ENCODE measurements at regions not wholly inside any gene's neighbourhood (a gene's known extent, or its start where the extent isn't known, plus 50 kb on each side); places are given as distances from the start of the nearest gene placed in this dataset.

DNA sequence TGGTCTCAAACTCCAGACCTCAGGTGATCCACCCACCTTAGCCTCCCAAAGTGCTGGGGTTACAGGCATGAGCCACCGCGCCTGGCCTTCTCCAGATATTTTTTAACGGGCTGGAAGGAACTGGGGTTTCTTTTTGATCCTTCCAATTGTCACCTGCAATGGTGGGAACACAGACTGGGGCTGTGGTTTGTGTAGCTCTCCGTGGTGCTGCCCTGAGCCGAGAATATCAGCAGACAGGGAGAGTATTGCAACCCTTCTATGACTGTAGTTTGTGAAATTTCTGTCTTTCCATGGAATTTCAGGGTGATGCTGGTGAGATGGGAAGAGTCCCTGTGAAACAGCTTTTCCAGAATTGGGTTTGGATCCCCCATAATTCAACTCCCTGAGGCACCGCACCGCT is 263.5 kb downstream of the ENGASE start:
- TF ChIP-seq CTCF (IDR thresholded peaks at IDR 0.05; ENCODE audit: control insufficient read depth, extremely low read depth, insufficient read depth): no peak
- DNase-seq (ENCODE audit: low read depth): no peak
- H3K4me3 ChIP-seq (ENCODE audit: low read depth, low read length): no peak overlapping the region

DNA sequence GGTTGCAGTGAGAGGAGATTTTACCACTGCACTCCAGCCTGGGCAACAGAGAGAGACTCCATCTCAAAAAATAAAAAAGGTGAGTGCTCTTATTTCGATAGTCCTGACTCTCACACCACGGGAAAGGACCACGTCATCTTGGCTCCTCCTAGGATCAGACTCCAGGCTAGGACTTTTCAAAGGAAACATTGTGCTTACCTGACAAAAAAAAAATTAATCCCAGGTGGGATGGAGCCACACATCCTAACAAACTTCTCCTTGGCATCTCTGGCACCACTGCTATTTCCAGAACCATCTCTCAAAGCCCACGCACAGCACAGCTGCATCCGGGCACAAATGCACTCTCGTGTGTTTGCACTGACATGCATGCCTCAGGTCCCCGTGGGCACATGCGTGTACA is 262.4 kb downstream of the ENGASE start:
- no peak overlapping the region for H3K4me3 ChIP-seq (ENCODE audit: low read depth, low read length)
- no peak for DNase-seq (ENCODE audit: low read depth)
- no peak for TF ChIP-seq CTCF (IDR thresholded peaks at IDR 0.05; ENCODE audit: control insufficient read depth, extremely low read depth, insufficient read depth)

GRCh38 chr17:79335456-79335855 is 260.8 kb downstream of the ENGASE start:
- no peak for TF ChIP-seq CTCF (IDR thresholded peaks at IDR 0.05; ENCODE audit: control insufficient read depth, extremely low read depth, insufficient read depth)
- no peak for DNase-seq (ENCODE audit: low read depth)
- H3K4me3 ChIP-seq (ENCODE audit: low read depth, low read length): no peak overlapping the region

DNA sequence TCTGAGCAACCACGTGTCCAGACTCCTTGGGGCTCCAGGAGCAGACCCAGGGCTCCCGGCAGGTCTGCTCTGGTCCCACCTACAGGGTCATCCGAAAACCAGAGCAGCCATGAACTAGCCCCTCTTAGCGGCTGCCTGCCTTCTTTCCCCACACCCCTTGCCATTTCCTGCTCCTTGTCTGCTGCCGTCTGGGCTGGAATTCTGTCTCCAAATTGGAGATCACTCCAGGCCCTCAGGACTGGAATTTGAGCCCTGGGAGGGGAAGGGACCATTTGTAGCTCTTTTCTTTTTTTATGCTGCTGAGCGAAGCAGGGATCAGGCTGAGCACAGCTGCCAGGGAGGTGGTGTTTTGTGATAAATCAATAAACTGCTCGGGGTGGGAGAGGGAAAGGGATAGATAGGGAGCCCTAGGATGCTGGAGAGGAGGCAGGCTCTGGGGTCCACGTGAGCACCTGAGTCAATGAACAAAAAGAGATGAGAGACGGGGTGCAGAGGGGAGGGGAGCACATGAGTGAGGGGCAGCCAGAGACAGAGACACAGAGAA is 257.5 kb downstream of the ENGASE start:
- no peak overlapping the region for H3K4me3 ChIP-seq (ENCODE audit: low read depth, low read length)
- DNase-seq (ENCODE audit: low read depth): no peak
- TF ChIP-seq CTCF (IDR thresholded peaks at IDR 0.05; ENCODE audit: control insufficient read depth, extremely low read depth, insufficient read depth): no peak

DNA sequence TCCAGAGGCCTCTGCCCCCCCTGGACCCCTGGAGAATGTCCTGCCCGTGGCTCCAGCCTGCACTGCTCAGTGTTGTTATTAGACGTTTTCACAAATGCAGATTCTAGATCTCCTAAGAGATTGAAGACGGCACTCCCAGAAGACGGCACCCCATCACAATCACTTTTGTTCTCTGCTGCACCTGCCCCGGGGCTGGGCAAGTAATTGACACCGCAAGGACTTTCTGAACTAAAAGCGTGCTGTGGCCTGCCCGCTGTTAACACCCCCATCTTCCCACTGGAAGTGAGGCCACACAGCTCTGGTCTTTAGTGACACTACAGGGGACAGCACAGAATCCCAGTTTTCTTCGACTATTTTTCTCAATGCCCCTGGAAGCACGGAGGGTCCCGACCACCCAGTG is 256.9 kb downstream of the ENGASE start:
- DNase-seq (ENCODE audit: low read depth): no peak
- H3K4me3 ChIP-seq (ENCODE audit: low read depth, low read length): no peak overlapping the region
- TF ChIP-seq CTCF (IDR thresholded peaks at IDR 0.05; ENCODE audit: control insufficient read depth, extremely low read depth, insufficient read depth): no peak

GRCh38 chr17:79330696-79331095 is 256.1 kb downstream of the ENGASE start:
- H3K4me3 ChIP-seq (ENCODE audit: low read depth, low read length): no peak overlapping the region
- TF ChIP-seq CTCF (IDR thresholded peaks at IDR 0.05; ENCODE audit: control insufficient read depth, extremely low read depth, insufficient read depth): no peak
- DNase-seq (ENCODE audit: low read depth): no peak

DNA sequence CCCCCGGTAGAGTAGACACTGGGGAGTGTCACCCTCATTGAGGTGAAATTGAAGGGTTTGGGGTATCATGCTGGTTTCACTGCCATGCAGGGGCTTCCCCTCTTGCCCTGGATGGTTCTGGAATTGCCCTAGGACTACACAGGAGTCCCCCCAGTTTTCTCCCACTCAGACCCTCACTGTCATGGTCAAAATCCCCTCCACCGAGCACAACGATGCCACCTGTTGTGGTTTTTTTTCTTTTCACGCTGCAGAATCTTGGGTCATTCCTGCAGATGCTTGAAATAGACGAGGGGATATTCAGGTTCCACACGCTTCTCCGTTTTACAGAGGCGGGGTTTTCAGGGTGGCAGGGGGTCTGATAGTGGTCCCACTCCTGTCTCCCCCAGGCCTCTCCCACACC is 255.6 kb downstream of the ENGASE start:
- H3K4me3 ChIP-seq (ENCODE audit: low read depth, low read length): no peak overlapping the region
- DNase-seq (ENCODE audit: low read depth): no peak
- TF ChIP-seq CTCF (IDR thresholded peaks at IDR 0.05; ENCODE audit: control insufficient read depth, extremely low read depth, insufficient read depth): no peak

All from LNCaP clone FGC (cell line).